PFSK-1 (cell line): ENCODE measurements at regions not wholly inside any gene's neighbourhood (a gene's known extent, or its start where the extent isn't known, plus 50 kb on each side); places are given as distances from the start of the nearest gene placed in this dataset.

Experiments
- FOXP2 ChIP-seq: optimal IDR thresholded peaks from 2 replicates; pipeline ENCODE3; 2011; ENCODE audit warnings: borderline replicate concordance, control low read depth, inconsistent platforms; ENCODE audit not compliant: insufficient read depth; ENCODE audit errors: extremely low read length, extremely low read depth
- POLR2AphosphoS5 ChIP-seq: IDR thresholded peaks from 2 replicates; pipeline ENCODE4 v1.6.1; 2012; ENCODE audit warnings: low read depth, mild to moderate bottlenecking, control low read depth, low read length, moderate library complexity
- REST ChIP-seq, 2 experiments: IDR thresholded peaks; 2 replicates each; pipeline versions ENCODE4 v1.6.1 to v1.8.0; 2011 to 2012; ENCODE audit warnings: low read depth in 2 of 2, low read length in 2 of 2, control low read depth in 1 of 2, inconsistent platforms in 1 of 2, mild to moderate bottlenecking in 1 of 2, moderate library complexity in 1 of 2; ENCODE audit not compliant: insufficient read depth in 1 of 2
- SIN3A ChIP-seq: IDR thresholded peaks from 2 replicates; pipeline ENCODE4 v1.6.1; 2012; ENCODE audit warnings: mild to moderate bottlenecking, low read length, moderate library complexity, borderline replicate concordance; ENCODE audit not compliant: insufficient read depth
- TAF1 ChIP-seq: IDR thresholded peaks from 2 replicates; pipeline ENCODE4 v1.6.1; 2012; ENCODE audit warnings: low read length, control low read depth, borderline replicate concordance; ENCODE audit not compliant: insufficient read depth

GRCh38 chr6:98498866-98499265 is 335.5 kb upstream of the POU3F2 start:
- TF ChIP-seq TAF1 (no peak), POLR2AphosphoS5 (no peak), REST (IDR thresholded peaks at IDR 0.05; ENCODE audit: insufficient read depth in 1 of 2, low read depth in 2 of 2, low read length in 2 of 2) (no peak), FOXP2 (no peak), SIN3A (no peak)
